ENCODE measurements at regions not wholly inside any gene's neighbourhood (a gene's known extent, or its start where the extent isn't known, plus 50 kb on each side); places are given as distances from the start of the nearest gene placed in this dataset.

DNA sequence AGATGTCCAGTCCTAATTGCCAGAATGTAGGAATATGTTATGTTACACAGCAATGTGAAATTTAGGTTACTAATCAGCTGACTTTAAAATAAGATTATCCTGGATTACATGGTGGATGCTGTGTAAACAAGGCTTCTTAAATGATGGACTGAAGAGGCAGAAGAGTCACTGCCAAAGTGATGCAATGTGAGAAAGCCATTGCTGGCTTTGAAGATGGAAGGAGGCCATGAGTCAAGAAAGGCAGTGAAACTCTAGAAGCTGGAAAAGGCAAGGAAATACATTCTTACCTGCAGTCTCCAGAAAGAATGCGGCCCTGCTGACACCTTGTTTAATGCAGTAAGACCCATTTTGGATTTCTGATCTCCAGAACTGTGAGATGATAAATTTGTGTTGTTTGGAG, 179.1 kb upstream of the ZPLD1 start:
- DNase-seq (ENCODE audit: low read depth), result no peak
- in situ Hi-C loops (cut with HindIII; ENCODE audit: low sequenced_read_pairs), result no loop called here
- H3K4me3 ChIP-seq (ENCODE audit: low read depth, low read length), result no peak overlapping the region
- TF ChIP-seq, protein P1, sequence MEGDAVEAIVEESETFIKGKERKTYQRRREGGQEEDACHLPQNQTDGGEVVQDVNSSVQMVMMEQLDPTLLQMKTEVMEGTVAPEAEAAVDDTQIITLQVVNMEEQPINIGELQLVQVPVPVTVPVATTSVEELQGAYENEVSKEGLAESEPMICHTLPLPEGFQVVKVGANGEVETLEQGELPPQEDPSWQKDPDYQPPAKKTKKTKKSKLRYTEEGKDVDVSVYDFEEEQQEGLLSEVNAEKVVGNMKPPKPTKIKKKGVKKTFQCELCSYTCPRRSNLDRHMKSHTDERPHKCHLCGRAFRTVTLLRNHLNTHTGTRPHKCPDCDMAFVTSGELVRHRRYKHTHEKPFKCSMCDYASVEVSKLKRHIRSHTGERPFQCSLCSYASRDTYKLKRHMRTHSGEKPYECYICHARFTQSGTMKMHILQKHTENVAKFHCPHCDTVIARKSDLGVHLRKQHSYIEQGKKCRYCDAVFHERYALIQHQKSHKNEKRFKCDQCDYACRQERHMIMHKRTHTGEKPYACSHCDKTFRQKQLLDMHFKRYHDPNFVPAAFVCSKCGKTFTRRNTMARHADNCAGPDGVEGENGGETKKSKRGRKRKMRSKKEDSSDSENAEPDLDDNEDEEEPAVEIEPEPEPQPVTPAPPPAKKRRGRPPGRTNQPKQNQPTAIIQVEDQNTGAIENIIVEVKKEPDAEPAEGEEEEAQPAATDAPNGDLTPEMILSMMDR (IDR thresholded peaks at IDR 0.05; ENCODE audit: low read depth, low read length, missing control alignments), result no peak

DNA sequence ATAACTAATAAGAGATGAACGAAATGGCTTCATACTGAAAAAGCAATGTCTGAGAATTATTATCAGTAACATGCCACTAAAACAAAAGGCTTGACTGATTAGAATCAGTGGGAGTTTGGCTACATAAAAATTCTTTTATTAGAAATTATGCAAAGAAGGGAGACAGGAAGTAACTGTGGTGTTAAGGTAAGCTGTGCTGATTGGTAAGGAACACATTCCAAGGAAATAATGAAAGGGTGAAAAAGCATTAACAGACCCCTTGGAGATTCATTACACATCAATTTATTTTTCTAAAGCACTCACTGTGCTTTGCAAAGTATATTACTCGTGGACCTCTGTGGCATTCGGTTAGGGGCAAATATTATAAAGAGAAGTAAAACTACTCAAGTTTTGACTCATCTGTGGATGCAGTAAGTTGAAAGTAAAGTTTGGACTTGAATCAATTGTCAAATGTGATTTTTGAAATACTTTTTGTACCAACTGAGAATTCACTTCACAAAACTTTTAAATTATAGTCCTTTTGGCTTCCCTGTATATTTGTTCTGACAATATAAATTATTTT, 176.1 kb upstream of the ZPLD1 start:
- TF ChIP-seq, protein P1 (IDR thresholded peaks at IDR 0.05; ENCODE audit: low read depth, low read length, missing control alignments), result no peak
- H3K4me3 ChIP-seq (ENCODE audit: low read depth, low read length), result no peak overlapping the region
- DNase-seq (ENCODE audit: low read depth), result no peak
- in situ Hi-C loops (cut with HindIII; ENCODE audit: low sequenced_read_pairs), result no loop called here

DNA sequence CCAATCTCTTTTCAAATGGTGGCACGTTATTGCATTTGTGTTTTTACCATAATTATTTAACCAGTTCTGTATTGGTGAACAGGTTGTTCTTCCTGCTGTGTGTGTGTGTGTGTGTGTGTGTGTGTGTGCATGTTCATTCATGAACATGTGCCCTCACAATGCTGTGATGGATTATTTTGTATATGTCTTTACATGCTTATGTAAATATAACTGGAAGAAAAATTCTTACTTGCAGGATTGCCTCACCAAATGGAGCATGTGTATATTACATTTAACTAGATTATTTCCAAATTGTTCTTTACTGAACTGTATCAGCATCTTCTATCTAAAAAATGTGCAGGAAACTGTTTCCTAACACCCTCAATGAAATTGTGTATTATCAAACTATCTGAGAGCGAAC, 175.2 kb upstream of the ZPLD1 start:
- TF ChIP-seq, protein P1 (IDR thresholded peaks at IDR 0.05; ENCODE audit: low read depth, low read length, missing control alignments), result no peak
- in situ Hi-C loops (cut with HindIII; ENCODE audit: low sequenced_read_pairs), result no loop called here
- DNase-seq (ENCODE audit: low read depth), result no peak
- H3K4me3 ChIP-seq (ENCODE audit: low read depth, low read length), result no peak overlapping the region

DNA sequence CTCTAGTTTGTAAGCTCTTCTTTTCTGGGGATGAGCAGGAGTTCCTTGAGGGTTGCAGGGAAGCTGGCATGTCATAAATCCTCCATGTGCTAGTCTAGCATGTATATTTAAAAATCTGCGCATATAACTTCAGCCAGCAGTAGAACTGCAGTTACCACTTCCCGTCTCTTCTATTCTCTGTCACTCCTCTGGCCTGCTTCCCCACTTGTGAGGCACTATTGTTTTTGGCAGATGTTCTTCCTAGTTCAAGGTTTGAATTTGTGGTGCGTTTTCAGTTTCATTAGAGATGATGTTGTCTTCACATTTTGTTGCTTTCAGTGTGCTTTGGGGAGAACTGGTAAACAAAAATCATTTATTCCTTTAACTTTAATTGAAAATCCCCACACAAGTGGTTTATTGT, 169.1 kb upstream of the ZPLD1 start:
- in situ Hi-C loops (cut with HindIII; ENCODE audit: low sequenced_read_pairs), result no loop called here
- no peak for DNase-seq (ENCODE audit: low read depth)
- no peak overlapping the region for H3K4me3 ChIP-seq (ENCODE audit: low read depth, low read length)
- TF ChIP-seq, protein P1 (IDR thresholded peaks at IDR 0.05; ENCODE audit: low read depth, low read length, missing control alignments), result no peak

GRCh38 chr3:102269406-102269805, 165.4 kb upstream of the ZPLD1 start:
- no peak for DNase-seq (ENCODE audit: low read depth)
- H3K4me3 ChIP-seq (ENCODE audit: low read depth, low read length), result no peak overlapping the region
- in situ Hi-C loops (cut with HindIII; ENCODE audit: low sequenced_read_pairs), result no loop called here
- TF ChIP-seq, protein P1 (IDR thresholded peaks at IDR 0.05; ENCODE audit: low read depth, low read length, missing control alignments), result no peak

GRCh38 chr3:102290241-102290640, 144.6 kb upstream of the ZPLD1 start:
- DNase-seq (ENCODE audit: low read depth), result no peak
- in situ Hi-C loops (cut with HindIII; ENCODE audit: low sequenced_read_pairs), result no loop called here
- no peak overlapping the region for H3K4me3 ChIP-seq (ENCODE audit: low read depth, low read length)
- TF ChIP-seq, protein P1 (IDR thresholded peaks at IDR 0.05; ENCODE audit: low read depth, low read length, missing control alignments), result no peak

GRCh38 chr3:102295756-102296155, 139.1 kb upstream of the ZPLD1 start:
- in situ Hi-C loops (cut with HindIII; ENCODE audit: low sequenced_read_pairs), result no loop called here
- H3K4me3 ChIP-seq (ENCODE audit: low read depth, low read length), result no peak overlapping the region
- no peak for DNase-seq (ENCODE audit: low read depth)
- TF ChIP-seq, protein P1 (IDR thresholded peaks at IDR 0.05; ENCODE audit: low read depth, low read length, missing control alignments), result no peak

Data from astrocyte of the cerebellum (primary cell).